Upper lobe of left lung (tissue), 6 donors: ENCODE measurements at regions not wholly inside any gene's neighbourhood (a gene's known extent, or its start where the extent isn't known, plus 50 kb on each side); places are given as distances from the start of the nearest gene placed in this dataset.
A peak's percentile ranks its signal among the peaks of the same experiment; 100 is the strongest.

Experiments
- ATAC-seq, 2 donors: fragments of 200-7000 bp; cut with Tn5 transposase; one replicate each; pipeline ENCODE4 v1.9.1; 2022; ENCODE audit warnings: mild to moderate bottlenecking in 2 of 2, moderate library complexity in 2 of 2; ENCODE audit not compliant: low FRiP score in 2 of 2
- DNase-seq, 2 donors: peaks; one replicate each; pipeline ENCODE4 v3.0.0-alpha.2; 2019 to 2020
- H3K27ac ChIP-seq, 4 donors: fragments of 200-600 bp; sonication (generic); one replicate each; pipeline ENCODE4 v1.5.1; 2016 to 2019
- H3K27me3 ChIP-seq, 4 donors: fragments of 200-600 bp; sonication (generic); one replicate each; pipeline ENCODE4 v1.5.1; 2017 to 2019
- H3K36me3 ChIP-seq, 4 donors: fragments of 200-600 bp; sonication (generic); one replicate each; pipeline ENCODE4 v1.5.1; 2016 to 2019
- H3K4me1 ChIP-seq, 4 donors: fragments of 200-600 bp; sonication (generic); one replicate each; pipeline ENCODE4 v1.5.1; 2018 to 2019
- H3K4me3 ChIP-seq, 4 donors: fragments of 200-600 bp; sonication (generic); one replicate each; pipeline ENCODE4 v1.5.1; 2017 to 2019; ENCODE audit warnings: mild to moderate bottlenecking in 2 of 4, moderate library complexity in 1 of 4
- H3K9me3 ChIP-seq, 4 donors: fragments of 200-600 bp; sonication (generic); one replicate each; pipeline ENCODE4 v1.5.1; 2018 to 2019
- EP300 ChIP-seq, 4 donors: sonication (generic); formaldehyde crosslinking; IDR thresholded peaks; one replicate each; pipeline ENCODE4 v1.5.1; 2017; ENCODE audit warnings: antibody characterized with exemption in 4 of 4, control low read depth in 2 of 4
- POLR2A ChIP-seq, 4 donors: fragments of 450-650 bp; IDR thresholded peaks; one replicate each; pipeline ENCODE4 v1.5.1; 2016 to 2017; ENCODE audit warnings: antibody characterized with exemption in 4 of 4, mild to moderate bottlenecking in 2 of 4
- POLR2AphosphoS5 ChIP-seq, 2 donors: sonication (generic); formaldehyde crosslinking; IDR thresholded peaks; one replicate each; pipeline ENCODE4 v1.5.1; 2017; ENCODE audit warnings: antibody characterized with exemption in 2 of 2
- WGBS, 2 donors: methylation state at CpG; one replicate each; pipeline ENCODE4 v1.1.5; 2017 to 2018; 5-methylcytosine and 5-hydroxymethylcytosine counted together
- TF ChIP-seq, protein P1 (sequence below), 6 experiments: fragments of 450-650 bp in 4 of 6; fragments of 200-600 bp in 2 of 6; sonication (generic) in 2 of 6; IDR thresholded peaks; one replicate each; pipeline ENCODE4 v1.5.1; 2016 to 2019; ENCODE audit warnings: antibody characterized with exemption in 6 of 6
- donor health status: DM: no; HTN: no; CAD: no; lungs with moderate emphysema.
- donor health status: DM: no; HTN: yes; CAD: no; lungs with severe emphysema.

DNA sequence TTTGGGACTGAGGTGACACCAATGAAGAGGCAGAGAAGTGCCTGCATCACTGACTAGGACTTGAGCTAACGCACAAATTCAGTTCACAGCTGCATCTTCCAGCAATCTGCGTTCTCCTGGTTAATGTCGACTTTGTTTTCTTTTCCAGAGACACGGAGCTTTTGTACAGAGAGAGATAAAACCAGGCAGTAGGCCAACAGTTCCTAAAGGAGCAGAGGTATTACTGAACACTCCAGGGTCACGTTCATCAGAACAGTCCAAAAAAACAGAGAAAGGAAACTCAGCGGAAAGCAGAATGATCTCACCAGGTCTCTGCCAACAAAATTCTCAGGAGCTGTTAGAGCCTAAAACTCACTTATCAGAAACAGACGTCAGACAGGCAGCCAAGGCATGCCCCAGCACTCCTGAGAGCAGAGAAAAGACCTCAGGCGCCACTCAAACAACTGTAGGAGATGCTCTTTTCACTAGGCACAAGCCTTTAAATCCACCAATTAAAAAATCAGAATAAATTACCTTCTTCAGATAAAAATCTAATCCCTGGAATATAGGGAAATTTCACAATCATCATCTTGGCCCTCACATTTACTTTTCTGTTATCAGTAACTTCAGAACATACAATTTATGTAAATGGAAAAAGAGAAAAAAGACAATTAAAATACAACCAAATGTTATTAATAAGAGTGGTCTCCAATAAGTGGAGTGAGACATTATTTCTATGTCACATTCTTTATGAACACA is 95.9 kb upstream of the SPTBN1 start:
- ATAC-seq = peak; percentile 67 to 86
- Histone ChIP-seq H3K4me1 (peaks cover 0 to 8% (median 6%) of the 10 kb centered on the region in 4 donors), H3K9me3 (no peaks in the 10 kb centered on the region), H3K27ac (peak overlapping the region; percentile 44 to 75 (median 53)), H3K4me3 (peak overlapping the region in 1 of 4 donors; percentile 8), H3K36me3 (no peaks in the 10 kb centered on the region), H3K27me3 (no peaks in the 10 kb centered on the region)
- no peak for TF ChIP-seq EP300 (IDR thresholded peaks at IDR 0.05)
- peak in 1 of 2 donors; percentile 44 for TF ChIP-seq POLR2AphosphoS5 (IDR thresholded peaks at IDR 0.05)
- TF ChIP-seq POLR2A (IDR thresholded peaks at IDR 0.05) = no peak
- no peak for DNase-seq
- WGBS, 2 donors = 24 to 34% methylated on average over 8 of the region's 8 CpGs

DNA sequence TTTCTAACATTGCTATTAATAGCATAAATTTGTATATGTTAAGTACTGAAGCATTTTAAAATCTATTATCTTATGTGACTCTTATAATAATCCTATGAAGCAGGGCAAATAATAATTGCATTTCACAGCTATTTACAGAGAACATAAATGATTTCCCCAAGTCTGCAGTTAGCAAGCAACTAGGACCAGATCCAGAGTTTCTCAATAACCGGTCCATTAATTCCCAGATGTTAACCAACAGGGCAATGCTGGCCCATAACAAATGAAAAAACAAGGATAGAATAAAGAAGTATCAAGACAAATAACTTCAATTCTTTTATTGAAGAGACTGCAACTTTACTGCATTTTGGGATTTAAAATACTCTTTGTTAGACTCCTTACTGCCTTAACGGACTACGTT is 91.7 kb upstream of the SPTBN1 start:
- peaks cover 0 to 11% (median 3%) of the 10 kb centered on the region in 4 donors for H3K9me3 ChIP-seq
- WGBS, 2 donors = 90 to 93% methylated on average over 3 of the region's 3 CpGs
- H3K27ac ChIP-seq = no peak overlapping the region
- DNase-seq (no peak), ATAC-seq (no peak)
- H3K36me3 ChIP-seq = no peaks in the 10 kb centered on the region
- H3K4me3 ChIP-seq = no peak overlapping the region
- H3K4me1 ChIP-seq = peaks cover 0 to 8% (median 5%) of the 10 kb centered on the region in 4 donors
- TF ChIP-seq, protein P1, sequence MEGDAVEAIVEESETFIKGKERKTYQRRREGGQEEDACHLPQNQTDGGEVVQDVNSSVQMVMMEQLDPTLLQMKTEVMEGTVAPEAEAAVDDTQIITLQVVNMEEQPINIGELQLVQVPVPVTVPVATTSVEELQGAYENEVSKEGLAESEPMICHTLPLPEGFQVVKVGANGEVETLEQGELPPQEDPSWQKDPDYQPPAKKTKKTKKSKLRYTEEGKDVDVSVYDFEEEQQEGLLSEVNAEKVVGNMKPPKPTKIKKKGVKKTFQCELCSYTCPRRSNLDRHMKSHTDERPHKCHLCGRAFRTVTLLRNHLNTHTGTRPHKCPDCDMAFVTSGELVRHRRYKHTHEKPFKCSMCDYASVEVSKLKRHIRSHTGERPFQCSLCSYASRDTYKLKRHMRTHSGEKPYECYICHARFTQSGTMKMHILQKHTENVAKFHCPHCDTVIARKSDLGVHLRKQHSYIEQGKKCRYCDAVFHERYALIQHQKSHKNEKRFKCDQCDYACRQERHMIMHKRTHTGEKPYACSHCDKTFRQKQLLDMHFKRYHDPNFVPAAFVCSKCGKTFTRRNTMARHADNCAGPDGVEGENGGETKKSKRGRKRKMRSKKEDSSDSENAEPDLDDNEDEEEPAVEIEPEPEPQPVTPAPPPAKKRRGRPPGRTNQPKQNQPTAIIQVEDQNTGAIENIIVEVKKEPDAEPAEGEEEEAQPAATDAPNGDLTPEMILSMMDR (IDR thresholded peaks at IDR 0.05) = no peak
- no peak for TF ChIP-seq POLR2AphosphoS5 (IDR thresholded peaks at IDR 0.05)
- TF ChIP-seq EP300 (IDR thresholded peaks at IDR 0.05) = no peak
- no peak for TF ChIP-seq POLR2A (IDR thresholded peaks at IDR 0.05)
- H3K27me3 ChIP-seq = no peaks in the 10 kb centered on the region

DNA sequence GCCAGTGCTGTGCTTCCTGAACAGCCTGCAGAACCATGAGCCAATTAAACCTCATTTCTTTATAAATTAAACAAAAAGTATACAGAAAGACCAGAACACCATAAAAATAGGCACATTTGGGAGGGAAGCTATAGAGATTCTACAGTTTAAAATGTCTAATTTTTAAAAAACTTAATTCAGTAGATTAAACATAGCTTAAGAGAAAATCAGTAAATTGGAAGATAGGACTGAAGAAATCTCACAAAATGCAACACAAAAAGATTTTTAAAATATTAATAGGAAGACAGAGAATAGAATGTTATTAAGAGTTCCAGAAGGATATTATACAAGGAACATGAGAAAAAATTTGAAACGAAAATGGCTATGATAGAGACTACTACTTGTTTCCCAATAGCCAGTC is 90.5 kb upstream of the SPTBN1 start:
- whole genome bisulfite sequencing, 2 donors = 94 to 97% methylated on average over 1 of the region's 1 CpG
- peaks cover 0 to 11% (median 3%) of the 10 kb centered on the region in 4 donors for H3K9me3 ChIP-seq

DNA sequence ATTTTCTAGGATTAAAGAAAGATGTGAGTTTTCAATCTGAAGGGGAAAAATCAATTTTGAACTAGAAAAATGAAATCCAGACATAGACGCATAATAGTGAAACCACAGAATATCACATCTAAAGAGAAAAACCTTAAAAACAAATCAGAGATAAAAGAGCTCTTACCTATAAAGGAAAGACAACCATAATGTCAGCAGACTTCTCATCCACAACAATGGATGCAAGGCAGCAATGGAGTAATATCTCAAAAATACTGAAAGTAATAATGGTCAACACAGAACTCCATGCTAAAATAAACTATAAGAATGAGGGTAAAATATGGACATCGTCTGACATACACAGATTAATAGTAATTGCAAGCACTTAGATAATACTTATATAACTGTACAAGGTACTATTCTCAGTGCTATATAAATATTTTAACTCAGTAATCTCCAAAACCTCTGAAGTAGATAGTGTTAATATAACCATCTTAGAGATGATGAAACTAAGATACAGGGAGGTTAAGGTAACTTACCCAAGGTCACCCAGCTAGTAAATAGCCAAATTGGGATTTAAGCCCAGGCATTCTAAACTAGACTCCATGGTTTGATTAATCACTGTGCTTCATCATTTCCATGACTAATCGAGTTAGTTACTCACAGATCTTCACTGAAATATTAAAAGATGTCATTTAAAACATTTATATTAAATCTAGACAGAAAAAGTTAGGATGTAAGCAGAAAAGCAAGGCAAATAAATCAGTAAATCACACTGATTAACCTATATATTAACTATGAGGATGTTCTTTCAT is 89.4 kb upstream of the SPTBN1 start:
- peaks cover 9 to 15% (median 12%) of the 10 kb centered on the region in 4 donors for H3K4me1 ChIP-seq
- 85 to 92% methylated on average over 3 of the region's 3 CpGs for WGBS, 2 donors
- ATAC-seq = no peak
- no peak overlapping the region for H3K27ac ChIP-seq
- TF ChIP-seq POLR2AphosphoS5 (IDR thresholded peaks at IDR 0.05) (no peak), EP300 (IDR thresholded peaks at IDR 0.05) (no peak), POLR2A (IDR thresholded peaks at IDR 0.05) (no peak)
- TF ChIP-seq, protein P1 (IDR thresholded peaks at IDR 0.05) = no peak
- peaks cover 0 to 11% (median 3%) of the 10 kb centered on the region in 4 donors for H3K9me3 ChIP-seq
- H3K36me3 ChIP-seq = no peaks in the 10 kb centered on the region
- no peak for DNase-seq
- no peaks in the 10 kb centered on the region for H3K27me3 ChIP-seq
- H3K4me3 ChIP-seq = no peak overlapping the region

More for the DNA sequence above, 90.5 kb upstream of the SPTBN1 start:
- H3K27ac ChIP-seq = no peak overlapping the region
- no peak for ATAC-seq
- no peak for TF ChIP-seq POLR2AphosphoS5 (IDR thresholded peaks at IDR 0.05)
- H3K27me3 ChIP-seq = no peaks in the 10 kb centered on the region
- no peaks in the 10 kb centered on the region for H3K36me3 ChIP-seq
- no peak for DNase-seq
- H3K4me1 ChIP-seq = peaks cover 1 to 6% (median 4%) of the 10 kb centered on the region in 4 donors
- H3K4me3 ChIP-seq = no peak overlapping the region

DNA sequence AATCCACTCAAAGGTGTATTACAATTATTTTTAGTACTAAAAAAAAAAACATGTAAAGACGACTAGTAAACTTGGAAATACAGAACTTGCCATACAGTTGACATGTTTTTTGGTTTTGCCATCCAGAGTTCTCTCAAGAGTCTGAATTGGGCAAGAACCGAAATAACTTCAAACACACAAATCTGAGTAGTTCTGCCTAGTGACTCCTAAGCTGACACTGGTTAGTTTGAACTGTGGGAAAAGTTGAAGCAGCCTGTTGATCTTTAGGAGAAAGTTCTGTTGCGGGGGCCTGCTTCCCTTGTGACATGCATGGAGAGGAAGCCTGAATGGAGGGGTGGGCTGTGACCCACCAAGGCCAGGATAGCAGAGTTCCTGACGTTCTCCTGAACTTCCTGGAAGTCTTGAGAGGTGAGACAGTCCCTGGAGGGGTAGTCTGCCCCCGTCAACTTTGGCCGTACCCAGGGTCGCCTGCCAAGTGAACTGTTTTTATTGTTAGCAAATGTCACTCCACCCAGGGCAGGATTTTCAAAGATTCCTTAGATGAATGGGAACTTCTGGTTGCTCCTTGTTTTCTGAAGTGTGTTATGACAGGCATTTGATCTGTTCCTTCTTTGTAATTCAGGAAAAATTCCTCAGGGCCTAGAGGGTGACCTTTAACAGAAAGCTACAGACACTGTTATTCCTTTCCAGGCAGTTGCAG is 85.6 kb upstream of the SPTBN1 start:
- ATAC-seq (no peak), DNase-seq (no peak)

More for the DNA sequence above, 85.6 kb upstream of the SPTBN1 start:
- Histone ChIP-seq H3K4me1 (peaks cover 11 to 24% (median 16%) of the 10 kb centered on the region in 4 donors), H3K27ac (peak overlapping the region; percentile 19 to 79 (median 69)), H3K27me3 (no peaks in the 10 kb centered on the region), H3K36me3 (no peaks in the 10 kb centered on the region), H3K4me3 (no peak overlapping the region), H3K9me3 (peaks cover 0 to 11% (median 3%) of the 10 kb centered on the region in 4 donors)
- TF ChIP-seq EP300 (IDR thresholded peaks at IDR 0.05) = no peak
- no peak for TF ChIP-seq POLR2AphosphoS5 (IDR thresholded peaks at IDR 0.05)
- TF ChIP-seq, protein P1 (IDR thresholded peaks at IDR 0.05) = no peak
- TF ChIP-seq POLR2A (IDR thresholded peaks at IDR 0.05) = no peak
- 28 to 49% methylated on average over 7 of the region's 7 CpGs for WGBS, 2 donors
